ENCODE measurements at regions not wholly inside any gene's neighbourhood (a gene's known extent, or its start where the extent isn't known, plus 50 kb on each side); places are given as distances from the start of the nearest gene placed in this dataset.

DNA sequence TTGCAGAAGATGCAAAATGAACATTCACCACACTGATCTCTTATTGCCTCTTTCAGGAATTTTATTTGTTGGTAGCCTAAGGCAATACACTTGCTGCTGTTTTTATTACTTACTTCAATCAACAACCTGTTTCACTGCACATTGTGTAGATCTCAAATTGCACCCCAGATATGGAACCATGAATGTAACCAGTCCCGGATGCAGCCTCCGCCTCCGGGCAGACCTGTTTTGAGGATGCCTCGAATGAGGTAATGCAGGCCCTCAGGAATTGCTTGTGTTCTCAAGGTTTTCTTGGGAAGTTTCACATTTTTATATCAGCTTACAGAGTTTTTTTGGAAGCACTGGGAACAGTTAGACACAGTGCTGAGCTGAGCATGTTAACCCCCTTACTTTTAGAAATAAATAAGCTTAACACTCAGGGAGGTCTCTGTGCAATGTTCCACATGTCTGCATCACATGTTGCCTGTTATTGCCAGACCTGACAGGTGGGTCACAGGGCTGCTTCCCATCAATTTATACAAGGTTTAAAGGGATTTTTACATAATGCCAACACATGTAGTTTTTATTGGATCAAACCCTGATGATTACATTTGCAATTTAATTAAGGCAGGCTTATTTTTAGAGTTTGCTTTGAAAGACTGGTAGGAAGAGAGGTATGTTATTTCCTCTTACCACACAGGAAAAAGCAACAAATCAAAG, 193.1 kb upstream of the POM121L12 start:
- WGBS, 5 donors, result 82 to 87% (median 84%) methylated on average over 4 of the region's 4 CpGs
- Histone ChIP-seq H3K27ac (no peak overlapping the region), H3K27me3 (no peaks in the 10 kb centered on the region), H3K9me3 (peaks cover 0 to 11% (median 0%) of the 10 kb centered on the region in 4 donors), H3K4me1 (no peaks in the 10 kb centered on the region), H3K36me3 (no peaks in the 10 kb centered on the region), H3K4me3 (no peak overlapping the region)
- no peak for TF ChIP-seq EP300 (IDR thresholded peaks at IDR 0.05)
- no peak for TF ChIP-seq POLR2A (IDR thresholded peaks at IDR 0.05)
- TF ChIP-seq, protein P1, sequence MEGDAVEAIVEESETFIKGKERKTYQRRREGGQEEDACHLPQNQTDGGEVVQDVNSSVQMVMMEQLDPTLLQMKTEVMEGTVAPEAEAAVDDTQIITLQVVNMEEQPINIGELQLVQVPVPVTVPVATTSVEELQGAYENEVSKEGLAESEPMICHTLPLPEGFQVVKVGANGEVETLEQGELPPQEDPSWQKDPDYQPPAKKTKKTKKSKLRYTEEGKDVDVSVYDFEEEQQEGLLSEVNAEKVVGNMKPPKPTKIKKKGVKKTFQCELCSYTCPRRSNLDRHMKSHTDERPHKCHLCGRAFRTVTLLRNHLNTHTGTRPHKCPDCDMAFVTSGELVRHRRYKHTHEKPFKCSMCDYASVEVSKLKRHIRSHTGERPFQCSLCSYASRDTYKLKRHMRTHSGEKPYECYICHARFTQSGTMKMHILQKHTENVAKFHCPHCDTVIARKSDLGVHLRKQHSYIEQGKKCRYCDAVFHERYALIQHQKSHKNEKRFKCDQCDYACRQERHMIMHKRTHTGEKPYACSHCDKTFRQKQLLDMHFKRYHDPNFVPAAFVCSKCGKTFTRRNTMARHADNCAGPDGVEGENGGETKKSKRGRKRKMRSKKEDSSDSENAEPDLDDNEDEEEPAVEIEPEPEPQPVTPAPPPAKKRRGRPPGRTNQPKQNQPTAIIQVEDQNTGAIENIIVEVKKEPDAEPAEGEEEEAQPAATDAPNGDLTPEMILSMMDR (IDR thresholded peaks at IDR 0.05), result no peak
- no peak for TF ChIP-seq POLR2AphosphoS5 (IDR thresholded peaks at IDR 0.05)
- DNase-seq, result peak in 1 of 2 donors; percentile 12
- intact Hi-C loops (cut with DNase I; ENCODE audit: low total_unique reads), result no loop called here

DNA sequence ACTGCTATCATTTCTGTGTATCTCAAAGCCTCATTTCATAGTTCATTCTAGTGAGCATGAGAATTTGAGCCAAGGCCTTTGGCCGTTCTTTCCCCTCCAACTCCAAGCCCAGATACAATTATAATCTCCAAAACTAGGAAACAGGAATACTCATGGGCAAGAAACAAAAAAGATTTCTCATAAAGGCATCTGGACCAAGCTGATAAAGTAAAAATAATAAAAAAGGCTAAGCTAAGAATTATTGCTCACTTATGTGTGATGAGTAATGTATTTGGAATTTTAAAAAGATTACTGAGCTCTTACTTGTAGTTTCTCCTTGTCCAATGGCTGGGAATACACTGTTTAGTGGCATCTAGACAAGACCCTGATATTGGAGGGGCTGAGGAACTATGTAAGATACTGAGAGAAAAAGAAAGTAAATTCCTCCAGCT, 196.4 kb upstream of the POM121L12 start:
- Histone ChIP-seq H3K4me1 (no peaks in the 10 kb centered on the region), H3K27me3 (no peaks in the 10 kb centered on the region), H3K9me3 (peaks cover 0 to 7% (median 2%) of the 10 kb centered on the region in 4 donors), H3K36me3 (no peaks in the 10 kb centered on the region), H3K27ac (no peak overlapping the region), H3K4me3 (no peak overlapping the region)
- TF ChIP-seq EP300 (IDR thresholded peaks at IDR 0.05) (no peak), POLR2A (IDR thresholded peaks at IDR 0.05) (no peak), POLR2AphosphoS5 (IDR thresholded peaks at IDR 0.05) (no peak)
- TF ChIP-seq, protein P1 (IDR thresholded peaks at IDR 0.05), result no peak
- peak in 1 of 2 donors; percentile 57 for DNase-seq
- WGBS, 5 donors, result 3 to 68% (median 40%) methylated on average over 1 of the region's 1 CpG
- intact Hi-C loops (cut with DNase I; ENCODE audit: low total_unique reads), result no loop called here

DNA sequence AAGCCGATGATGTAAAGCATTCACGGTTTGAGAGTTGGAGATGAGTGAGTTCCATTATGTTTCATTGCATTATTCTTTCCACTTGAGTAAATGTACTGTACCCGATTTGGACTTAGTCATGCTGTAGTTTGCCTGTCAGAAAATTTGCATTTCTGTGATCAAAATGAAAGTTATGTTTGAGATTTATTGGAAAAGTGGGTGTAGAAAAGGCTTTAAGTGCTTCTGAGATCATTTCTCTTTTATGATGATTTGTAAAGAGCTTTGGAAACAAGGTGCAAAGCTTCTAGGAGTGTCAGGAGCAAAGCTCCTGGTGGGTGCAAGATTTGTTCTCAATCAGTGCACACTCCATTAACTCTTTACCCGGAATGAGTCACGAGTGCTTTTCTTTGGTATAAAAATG, 204.1 kb upstream of the POM121L12 start:
- no peak overlapping the region for H3K4me3 ChIP-seq
- H3K4me1 ChIP-seq, result no peaks in the 10 kb centered on the region
- H3K27ac ChIP-seq, result no peak overlapping the region
- no peaks in the 10 kb centered on the region for H3K27me3 ChIP-seq
- intact Hi-C loops (cut with DNase I; ENCODE audit: low total_unique reads), result no loop called here
- DNase-seq, result no peak
- H3K36me3 ChIP-seq, result no peaks in the 10 kb centered on the region
- 63 to 79% (median 68%) methylated on average over 5 of the region's 5 CpGs for WGBS, 5 donors
- H3K9me3 ChIP-seq, result peaks cover 0 to 3% (median 0%) of the 10 kb centered on the region in 4 donors
- TF ChIP-seq, protein P1 (IDR thresholded peaks at IDR 0.05), result no peak
- TF ChIP-seq POLR2AphosphoS5 (IDR thresholded peaks at IDR 0.05) (no peak), EP300 (IDR thresholded peaks at IDR 0.05) (no peak), POLR2A (IDR thresholded peaks at IDR 0.05) (no peak)

DNA sequence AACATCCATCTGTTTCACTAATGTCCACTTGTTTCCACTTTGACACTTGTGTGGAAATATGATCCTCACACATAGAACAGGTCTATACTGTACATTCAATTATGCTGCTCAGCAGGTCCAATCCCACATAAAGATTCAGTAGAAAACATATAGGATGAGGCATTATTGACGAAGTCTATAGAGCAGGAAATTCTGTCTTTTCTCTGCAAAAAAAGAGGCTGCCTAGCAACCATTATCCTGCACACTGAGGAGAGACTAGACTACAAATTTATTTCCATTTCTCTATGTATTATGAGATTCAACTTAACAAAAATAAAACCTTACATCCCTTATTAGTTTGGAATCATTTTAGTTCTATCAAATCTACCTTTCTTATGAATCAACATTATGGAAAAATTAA, 204.6 kb upstream of the POM121L12 start:
- TF ChIP-seq, protein P1 (IDR thresholded peaks at IDR 0.05), result no peak
- TF ChIP-seq POLR2A (IDR thresholded peaks at IDR 0.05), result no peak
- TF ChIP-seq POLR2AphosphoS5 (IDR thresholded peaks at IDR 0.05), result no peak
- no peak for TF ChIP-seq EP300 (IDR thresholded peaks at IDR 0.05)
- no peaks in the 10 kb centered on the region for H3K4me1 ChIP-seq
- no peak overlapping the region for H3K4me3 ChIP-seq
- H3K27ac ChIP-seq, result no peak overlapping the region
- WGBS, 5 donors, result 62 to 94% (median 82%) methylated on average over 1 of the region's 1 CpG
- no peak for DNase-seq
- no peaks in the 10 kb centered on the region for H3K27me3 ChIP-seq
- H3K36me3 ChIP-seq, result no peaks in the 10 kb centered on the region
- peaks cover 0 to under 1% (median 0%) of the 10 kb centered on the region in 4 donors for H3K9me3 ChIP-seq
- intact Hi-C loops (cut with DNase I; ENCODE audit: low total_unique reads), result no loop called here
